Skeletal muscle tissue (tissue), 3 donors: ENCODE measurements at regions not wholly inside any gene's neighbourhood (a gene's known extent, or its start where the extent isn't known, plus 50 kb on each side); places are given as distances from the start of the nearest gene placed in this dataset.

Experiments used
- H3K27ac ChIP-seq: one replicate; pipeline ENCODE4 v1.7.0; 2013; ENCODE audit warnings: mild to moderate bottlenecking, low read depth, low read length, inconsistent platforms
- H3K27me3 ChIP-seq, 3 donors: one replicate each; pipeline ENCODE4 v1.7.0; 2013; ENCODE audit warnings: low read length in 3 of 3; ENCODE audit not compliant: control insufficient read depth in 3 of 3, insufficient read depth in 3 of 3
- H3K36me3 ChIP-seq, 3 donors: one replicate each; pipeline ENCODE4 v1.7.0; 2013; ENCODE audit warnings: low read length in 3 of 3; ENCODE audit not compliant: control insufficient read depth in 3 of 3, insufficient read depth in 3 of 3
- H3K4me1 ChIP-seq, 3 donors: one replicate each; pipeline ENCODE4 v1.7.0; 2013; ENCODE audit warnings: low read length in 3 of 3, mild to moderate bottlenecking in 3 of 3; ENCODE audit not compliant: control insufficient read depth in 3 of 3, insufficient read depth in 3 of 3
- H3K4me3 ChIP-seq, 3 donors: one replicate each; pipeline ENCODE4 v1.7.0; 2013; ENCODE audit warnings: low read length in 3 of 3
- H3K9ac ChIP-seq, 3 donors: one replicate each; pipeline ENCODE4 v1.7.0; 2013; ENCODE audit warnings: low read length in 3 of 3, mild to moderate bottlenecking in 3 of 3, moderate library complexity in 2 of 3, low read depth in 1 of 3
- H3K9me3 ChIP-seq, 3 donors: one replicate each; pipeline ENCODE4 v1.7.0; 2013; ENCODE audit warnings: low read length in 3 of 3; ENCODE audit not compliant: control insufficient read depth in 3 of 3
- donor health status: Osteomylitis.

GRCh38 chr13:26882731-26883130, 122.1 kb upstream of the GPR12 start:
- Histone ChIP-seq H3K27me3 (peaks cover 17 to 26% (median 20%) of the 10 kb centered on the region in 3 donors), H3K9me3 (peaks cover 0 to 6% (median 0%) of the 10 kb centered on the region in 3 donors), H3K9ac (no peak overlapping the region), H3K4me1 (peaks cover 0 to 3% (median 0%) of the 10 kb centered on the region in 3 donors), H3K27ac (no peak overlapping the region), H3K4me3 (no peak overlapping the region), H3K36me3 (no peaks in the 10 kb centered on the region)

DNA sequence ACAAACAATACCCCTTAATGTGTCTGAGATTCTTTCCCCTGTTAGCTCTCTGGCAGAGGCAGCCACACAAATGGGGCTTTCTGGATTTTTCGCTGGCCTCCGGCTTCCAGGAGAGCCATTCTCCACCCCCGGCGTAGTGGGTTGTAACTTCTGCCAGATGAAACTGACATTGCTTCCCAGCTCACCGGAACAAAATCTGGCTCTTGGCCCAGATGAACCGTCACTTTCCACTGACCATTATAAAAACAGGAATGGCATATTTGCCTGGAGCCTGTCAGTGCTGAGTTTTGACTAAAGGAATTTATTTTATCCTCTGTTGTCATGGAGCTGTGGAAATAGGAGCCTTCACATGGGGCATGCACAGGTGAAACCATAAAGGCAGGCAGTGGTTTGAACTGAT, 120.6 kb upstream of the GPR12 start:
- Histone ChIP-seq H3K9ac (no peak overlapping the region), H3K27ac (no peak overlapping the region), H3K4me3 (no peak overlapping the region), H3K36me3 (no peaks in the 10 kb centered on the region), H3K9me3 (peaks cover 0 to 3% (median 0%) of the 10 kb centered on the region in 3 donors), H3K27me3 (peaks cover 16 to 26% (median 17%) of the 10 kb centered on the region in 3 donors), H3K4me1 (peaks cover 0 to 3% (median 0%) of the 10 kb centered on the region in 3 donors)

GRCh38 chr13:26880735-26881134, 120.1 kb upstream of the GPR12 start:
- Histone ChIP-seq H3K27me3 (peaks cover 16 to 26% (median 17%) of the 10 kb centered on the region in 3 donors), H3K4me3 (no peak overlapping the region), H3K36me3 (no peaks in the 10 kb centered on the region), H3K9ac (no peak overlapping the region), H3K4me1 (peaks cover 0 to 3% (median 0%) of the 10 kb centered on the region in 3 donors), H3K27ac (no peak overlapping the region), H3K9me3 (peaks cover 0 to 3% (median 0%) of the 10 kb centered on the region in 3 donors)

GRCh38 chr13:26878438-26878837, 117.9 kb upstream of the GPR12 start:
- H3K9me3 ChIP-seq, result peaks cover 0 to 3% (median 0%) of the 10 kb centered on the region in 3 donors
- H3K27ac ChIP-seq, result no peak overlapping the region
- no peak overlapping the region for H3K4me3 ChIP-seq
- peaks cover 13 to 25% (median 17%) of the 10 kb centered on the region in 3 donors for H3K27me3 ChIP-seq
- peaks cover 0 to 3% (median 0%) of the 10 kb centered on the region in 3 donors for H3K4me1 ChIP-seq
- no peak overlapping the region for H3K9ac ChIP-seq
- H3K36me3 ChIP-seq, result no peaks in the 10 kb centered on the region

- no peaks in the 10 kb centered on the region for H3K36me3 ChIP-seq
- no peak overlapping the region for H3K27ac ChIP-seq
- peaks cover 0 to 3% (median 0%) of the 10 kb centered on the region in 3 donors for H3K9me3 ChIP-seq
- H3K9ac ChIP-seq, result no peak overlapping the region
- H3K4me1 ChIP-seq, result no peaks in the 10 kb centered on the region
- H3K4me3 ChIP-seq, result no peak overlapping the region
- peaks cover 0 to 2% (median 0%) of the 10 kb centered on the region in 3 donors for H3K27me3 ChIP-seq
These were observed 112.8 kb upstream of the GPR12 start for GRCh38 chr13:26873386-26873698.

- H3K9me3 ChIP-seq, result no peaks in the 10 kb centered on the region
- H3K4me1 ChIP-seq, result no peaks in the 10 kb centered on the region
- H3K27ac ChIP-seq, result no peak overlapping the region
- peaks cover 0 to 2% (median 0%) of the 10 kb centered on the region in 3 donors for H3K27me3 ChIP-seq
- H3K36me3 ChIP-seq, result no peaks in the 10 kb centered on the region
- H3K9ac ChIP-seq, result no peak overlapping the region
- H3K4me3 ChIP-seq, result no peak overlapping the region
These were observed 112.2 kb upstream of the GPR12 start for GRCh38 chr13:26872525-26873385.

DNA sequence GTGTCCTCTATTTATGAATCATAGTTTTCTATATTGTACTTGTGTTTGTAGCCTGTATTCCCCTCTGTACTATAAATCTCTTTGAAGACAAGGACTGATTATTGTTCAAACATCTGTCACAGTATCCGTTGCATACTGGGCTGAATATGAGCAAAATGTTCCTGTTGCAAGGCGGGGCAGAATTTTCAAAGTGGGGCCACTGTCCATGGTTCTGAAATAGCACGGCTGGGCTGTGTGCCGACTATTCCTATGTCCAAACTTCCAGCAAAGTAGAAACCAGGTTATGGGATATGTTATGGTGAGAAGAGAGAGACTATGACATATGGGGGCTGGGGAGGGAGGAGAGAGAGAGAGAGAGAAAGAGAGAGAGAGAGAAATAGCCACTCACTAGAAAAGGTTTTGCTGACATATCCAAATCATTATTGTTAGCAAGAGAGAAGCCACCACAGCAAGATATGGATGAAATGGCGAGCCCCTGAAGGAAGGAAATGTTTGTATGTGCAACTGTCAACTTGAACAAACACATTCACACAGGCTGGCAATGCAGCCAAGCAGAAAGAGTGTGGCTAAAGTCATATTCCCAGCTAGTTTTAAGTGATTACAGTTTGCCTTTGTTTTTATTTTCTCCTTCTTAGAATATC, 107.0 kb upstream of the GPR12 start:
- Histone ChIP-seq H3K36me3 (no peaks in the 10 kb centered on the region), H3K4me3 (no peak overlapping the region), H3K27ac (no peak overlapping the region), H3K4me1 (no peaks in the 10 kb centered on the region), H3K27me3 (peaks cover 0 to 2% (median 0%) of the 10 kb centered on the region in 3 donors), H3K9me3 (no peaks in the 10 kb centered on the region), H3K9ac (no peak overlapping the region)

DNA sequence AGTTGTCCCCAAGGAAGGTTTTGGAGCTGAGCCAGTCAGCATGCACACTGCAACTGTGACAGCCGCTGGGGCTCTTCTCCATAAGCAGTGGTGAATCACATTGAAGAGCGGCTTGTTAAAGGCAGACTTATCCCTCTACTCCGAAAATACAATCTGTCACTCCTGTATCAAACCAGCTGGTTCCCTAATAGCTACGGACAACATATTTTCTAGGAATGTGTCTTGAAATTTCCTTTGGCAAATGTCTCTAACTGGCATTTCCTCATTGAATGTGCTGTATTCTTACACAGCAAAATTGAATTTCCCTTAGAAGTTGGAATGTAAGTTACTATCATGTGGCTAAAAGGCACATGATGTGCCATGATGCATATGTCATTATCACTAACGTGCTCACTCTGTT, 104.0 kb upstream of the GPR12 start:
- Histone ChIP-seq H3K27me3 (peaks cover 0 to 2% (median 0%) of the 10 kb centered on the region in 3 donors), H3K9ac (no peak overlapping the region), H3K4me3 (no peak overlapping the region)

GRCh38 chr13:26861941-26862340, 101.4 kb upstream of the GPR12 start:
- no peak overlapping the region for H3K27ac ChIP-seq
- no peaks in the 10 kb centered on the region for H3K9me3 ChIP-seq
- no peaks in the 10 kb centered on the region for H3K4me1 ChIP-seq
- peaks cover 0 to 2% (median 0%) of the 10 kb centered on the region in 3 donors for H3K27me3 ChIP-seq
- no peaks in the 10 kb centered on the region for H3K36me3 ChIP-seq
- H3K4me3 ChIP-seq, result no peak overlapping the region
- no peak overlapping the region for H3K9ac ChIP-seq

More for the DNA sequence above, 104.0 kb upstream of the GPR12 start:
- Histone ChIP-seq H3K36me3 (no peaks in the 10 kb centered on the region), H3K4me1 (no peaks in the 10 kb centered on the region), H3K9me3 (no peaks in the 10 kb centered on the region), H3K27ac (no peak overlapping the region)

- Histone ChIP-seq H3K4me1 (no peaks in the 10 kb centered on the region), H3K9ac (no peak overlapping the region), H3K4me3 (no peak overlapping the region), H3K27ac (no peak overlapping the region), H3K36me3 (no peaks in the 10 kb centered on the region), H3K27me3 (peaks cover 0 to 17% (median 6%) of the 10 kb centered on the region in 3 donors), H3K9me3 (no peaks in the 10 kb centered on the region)
These were observed 95.3 kb upstream of the GPR12 start for GRCh38 chr13:26855921-26856320.
